Caco-2 (cell line): ENCODE measurements at regions not wholly inside any gene's neighbourhood (a gene's known extent, or its start where the extent isn't known, plus 50 kb on each side); places are given as distances from the start of the nearest gene placed in this dataset.

Experiments
- BruUV-seq: library from RNA; stranded (reverse); fragments of 400-500 nt; replicated peaks from 2 replicates; lab custom pipeline; 2021; lab: Mats Ljungman, UMichigan
- CTCF ChIA-PET: fragments of 300-600 bp; sonication (Branson Sonifier 250); formaldehyde crosslinking; loops from one replicate; lab custom pipeline; 2022; ENCODE audit warnings: antibody characterized with exemption; lab: Charles Lee
- POLR2A ChIA-PET: fragments of 300-600 bp; sonication (Branson Sonifier 250); formaldehyde crosslinking; loops from one replicate; lab custom pipeline; 2022; ENCODE audit warnings: antibody characterized with exemption; lab: Charles Lee
- DNase-seq, 2 experiments: peaks; one replicate each; pipeline versions ENCODE4 v3.0.0 to v3.0.0-alpha.2; 2020 to 2022
- H3K27me3 ChIP-seq: replicated peaks from 2 replicates; pipeline ENCODE4 v1.6.0; 2011; ENCODE audit warnings: low read length; ENCODE audit not compliant: control insufficient read depth, insufficient read depth
- H3K36me3 ChIP-seq: 2 replicates; pipeline ENCODE4 v1.5.1; 2011; ENCODE audit warnings: low read length; ENCODE audit not compliant: control insufficient read depth, insufficient read depth
- H3K4me1 ChIP-seq: fragments of 250-450 bp; sonication (Bioruptor Pico); 2 replicates; pipeline ENCODE4 v1.5.1; 2020; ENCODE audit warnings: mild to moderate bottlenecking
- H3K4me3 ChIP-seq: 2 replicates; pipeline ENCODE4 v1.5.1; 2011; ENCODE audit warnings: low read depth, mild to moderate bottlenecking, control low read depth, low read length
- H3K9me3 ChIP-seq: fragments of 250-450 bp; sonication (Bioruptor Pico); 2 replicates; pipeline ENCODE4 v1.5.1; 2020; ENCODE audit warnings: mild to moderate bottlenecking, moderate library complexity
- H3K27ac Mint-ChIP-seq: one replicate; pipeline ENCODE4 v1.8.0; 2022; ENCODE audit warnings: mixed read lengths; ENCODE audit not compliant: unreplicated experiment
- H3K27me3 Mint-ChIP-seq: one replicate; pipeline ENCODE4 v1.8.0; 2022; ENCODE audit warnings: mixed read lengths; ENCODE audit not compliant: insufficient read depth, unreplicated experiment
- H3K36me3 Mint-ChIP-seq: one replicate; pipeline ENCODE4 v1.8.0; 2022; ENCODE audit warnings: mild to moderate bottlenecking, mixed read lengths; ENCODE audit not compliant: insufficient read depth, unreplicated experiment
- H3K4me1 Mint-ChIP-seq: one replicate; pipeline ENCODE4 v1.8.0; 2022; ENCODE audit warnings: low read depth, mixed read lengths; ENCODE audit not compliant: unreplicated experiment
- H3K4me3 Mint-ChIP-seq: one replicate; pipeline ENCODE4 v1.8.0; 2022; ENCODE audit warnings: mild to moderate bottlenecking, moderate library complexity, mixed read lengths; ENCODE audit not compliant: unreplicated experiment
- H3K9me3 Mint-ChIP-seq: one replicate; pipeline ENCODE4 v1.8.0; 2022; ENCODE audit warnings: mixed read lengths; ENCODE audit not compliant: unreplicated experiment
- intact Hi-C: fragments of 100-400 bp; cut with micrococcal nuclease; formaldehyde crosslinking; loops from one replicate; pipeline ENCODE4 v1.10.0; 2022; ENCODE audit not compliant: unreplicated experiment
- TF ChIP-seq, protein P1 (sequence below), 2 experiments: fragments of 200-600 bp in 1 of 2; IDR thresholded peaks; 1 replicate in 1 of 2; 2 replicates in 1 of 2; pipeline versions ENCODE4 v1.5.1 to v1.8.0; 2011 to 2022; ENCODE audit warnings: antibody characterized with exemption in 1 of 2, control low read depth in 1 of 2, inconsistent platforms in 1 of 2, low read depth in 1 of 2, low read length in 1 of 2, mild to moderate bottlenecking in 1 of 2, moderate library complexity in 1 of 2; ENCODE audit not compliant: insufficient read depth in 1 of 2, severe bottlenecking in 1 of 2, unreplicated experiment in 1 of 2

GRCh38 chr14:49187799-49188198, 398.4 kb downstream of the RPS29 start:
- H3K4me3 ChIP-seq, result no peak overlapping the region
- no peaks in the 10 kb centered on the region for H3K36me3 ChIP-seq
- Mint-ChIP-seq H3K27ac (no peak overlapping the region), H3K4me3 (no peak overlapping the region), H3K9me3 (no peaks in the 10 kb centered on the region), H3K27me3 (peaks cover 3% of the 10 kb centered on the region), H3K4me1 (no peaks in the 10 kb centered on the region), H3K36me3 (no peaks in the 10 kb centered on the region)
- ChIA-PET POLR2A (no interaction called here), CTCF (no interaction called here)
- BruUV-seq, result no TSS peak
- no peak for DNase-seq
- no peaks in the 10 kb centered on the region for H3K9me3 ChIP-seq
- H3K4me1 ChIP-seq, result no peaks in the 10 kb centered on the region
- intact Hi-C loops, result no loop called here
- TF ChIP-seq, protein P1, sequence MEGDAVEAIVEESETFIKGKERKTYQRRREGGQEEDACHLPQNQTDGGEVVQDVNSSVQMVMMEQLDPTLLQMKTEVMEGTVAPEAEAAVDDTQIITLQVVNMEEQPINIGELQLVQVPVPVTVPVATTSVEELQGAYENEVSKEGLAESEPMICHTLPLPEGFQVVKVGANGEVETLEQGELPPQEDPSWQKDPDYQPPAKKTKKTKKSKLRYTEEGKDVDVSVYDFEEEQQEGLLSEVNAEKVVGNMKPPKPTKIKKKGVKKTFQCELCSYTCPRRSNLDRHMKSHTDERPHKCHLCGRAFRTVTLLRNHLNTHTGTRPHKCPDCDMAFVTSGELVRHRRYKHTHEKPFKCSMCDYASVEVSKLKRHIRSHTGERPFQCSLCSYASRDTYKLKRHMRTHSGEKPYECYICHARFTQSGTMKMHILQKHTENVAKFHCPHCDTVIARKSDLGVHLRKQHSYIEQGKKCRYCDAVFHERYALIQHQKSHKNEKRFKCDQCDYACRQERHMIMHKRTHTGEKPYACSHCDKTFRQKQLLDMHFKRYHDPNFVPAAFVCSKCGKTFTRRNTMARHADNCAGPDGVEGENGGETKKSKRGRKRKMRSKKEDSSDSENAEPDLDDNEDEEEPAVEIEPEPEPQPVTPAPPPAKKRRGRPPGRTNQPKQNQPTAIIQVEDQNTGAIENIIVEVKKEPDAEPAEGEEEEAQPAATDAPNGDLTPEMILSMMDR (IDR thresholded peaks at IDR 0.05; ENCODE audit: insufficient read depth in 1 of 2, low read depth in 1 of 2, low read length in 1 of 2, severe bottlenecking in 1 of 2, unreplicated experiment in 1 of 2), result no peak
- no peaks in the 10 kb centered on the region for H3K27me3 ChIP-seq

GRCh38 chr14:49173765-49174373, 412.3 kb downstream of the RPS29 start:
- POLR2A ChIA-PET, result interaction anchor here (0.6 kb wide), 1 partner anchor 191 kb away, joined by 6 read pairs; no protein-coding TSS in a partner anchor
- TF ChIP-seq, protein P1 (IDR thresholded peaks at IDR 0.05; ENCODE audit: insufficient read depth in 1 of 2, low read depth in 1 of 2, low read length in 1 of 2, severe bottlenecking in 1 of 2, unreplicated experiment in 1 of 2), result peak; percentile 68 to 83
- Mint-ChIP-seq H3K27ac (no peak overlapping the region), H3K4me3 (no peak overlapping the region), H3K4me1 (no peaks in the 10 kb centered on the region), H3K36me3 (no peaks in the 10 kb centered on the region), H3K9me3 (no peaks in the 10 kb centered on the region), H3K27me3 (peaks cover 6% of the 10 kb centered on the region)
- Histone ChIP-seq H3K27me3 (no peaks in the 10 kb centered on the region), H3K4me3 (no peak overlapping the region), H3K36me3 (no peaks in the 10 kb centered on the region), H3K4me1 (no peaks in the 10 kb centered on the region), H3K9me3 (no peaks in the 10 kb centered on the region; the same call in 1 of the 2 replicates)
- CTCF ChIA-PET, result interaction anchor here (0.6 to 0.7 kb wide), 5 partner anchors 377 to 1760 kb away, joined by 3 to 5 read pairs (median 3); no protein-coding TSS in a partner anchor
- no TSS peak for BruUV-seq
- peak; percentile 72 to 82 for DNase-seq
- intact Hi-C loops, result loop anchor here (1.0 to 10.0 kb wide), 8 partner anchors 67 to 1109 kb away; no protein-coding TSS in a partner anchor

- Mint-ChIP-seq H3K4me1 (no peaks in the 10 kb centered on the region), H3K36me3 (no peaks in the 10 kb centered on the region), H3K27ac (no peak overlapping the region), H3K9me3 (peaks cover 4% of the 10 kb centered on the region), H3K4me3 (no peak overlapping the region), H3K27me3 (no peaks in the 10 kb centered on the region)
- ChIA-PET CTCF (no interaction called here), POLR2A (no interaction called here)
- no peaks in the 10 kb centered on the region for H3K27me3 ChIP-seq
- no peak for DNase-seq
- no peaks in the 10 kb centered on the region for H3K9me3 ChIP-seq
- BruUV-seq, result no TSS peak
- no peaks in the 10 kb centered on the region for H3K36me3 ChIP-seq
- intact Hi-C loops, result no loop called here
- H3K4me3 ChIP-seq, result no peak overlapping the region
- TF ChIP-seq, protein P1 (IDR thresholded peaks at IDR 0.05; ENCODE audit: insufficient read depth in 1 of 2, low read depth in 1 of 2, low read length in 1 of 2, severe bottlenecking in 1 of 2, unreplicated experiment in 1 of 2), result no peak
- no peaks in the 10 kb centered on the region for H3K4me1 ChIP-seq
These were observed 422.1 kb downstream of the RPS29 start for GRCh38 chr14:49164074-49164473.
